C4-2B (cell line): ENCODE measurements at regions not wholly inside any gene's neighbourhood (a gene's known extent, or its start where the extent isn't known, plus 50 kb on each side); places are given as distances from the start of the nearest gene placed in this dataset.
"Not testable (repeated sequence)": the region's sequence is repeated elsewhere in the genome, so short reads cannot be mapped to it uniquely, and the experiment has no call there.

ENCODE experiments used
- CTCF ChIP-seq: fragments of 450-650 bp; conservative IDR thresholded peaks from 2 replicates; pipeline ENCODE4 v1.5.1; 2017; ENCODE audit warnings: mild to moderate bottlenecking
- ZFX ChIP-seq: fragments of 450-650 bp; IDR thresholded peaks from 2 replicates; pipeline ENCODE4 v1.6.1; 2017

GRCh38 chr4:189233754-189234153 lies 706.9 kb upstream of the FRG1 start:
- not testable (repeated sequence) for TF ChIP-seq CTCF, ZFX
